ENCODE measurements at regions not wholly inside any gene's neighbourhood (a gene's known extent, or its start where the extent isn't known, plus 50 kb on each side); places are given as distances from the start of the nearest gene placed in this dataset.

DNA sequence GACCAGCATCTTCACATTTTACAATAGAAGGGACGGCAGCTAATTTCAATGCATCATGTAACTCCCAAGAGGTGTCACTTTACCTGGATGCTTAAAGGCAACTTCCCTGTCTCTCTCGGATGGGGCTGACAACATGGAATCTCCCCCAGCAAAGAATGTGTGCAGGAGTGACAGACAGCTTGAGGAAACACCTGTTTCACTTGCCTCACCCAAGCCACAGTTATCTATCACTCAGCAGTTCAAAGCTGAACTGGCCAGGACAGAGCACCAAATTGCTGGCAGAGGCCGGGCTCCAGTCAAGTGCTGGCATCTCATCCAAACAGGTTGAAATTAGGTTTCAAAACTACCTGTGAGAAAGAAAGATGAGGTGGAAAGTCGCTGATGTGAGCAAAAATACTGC, 538.0 kb upstream of the PLXNA2 start:
- no peak for DNase-seq (ENCODE audit: low read depth)

DNA sequence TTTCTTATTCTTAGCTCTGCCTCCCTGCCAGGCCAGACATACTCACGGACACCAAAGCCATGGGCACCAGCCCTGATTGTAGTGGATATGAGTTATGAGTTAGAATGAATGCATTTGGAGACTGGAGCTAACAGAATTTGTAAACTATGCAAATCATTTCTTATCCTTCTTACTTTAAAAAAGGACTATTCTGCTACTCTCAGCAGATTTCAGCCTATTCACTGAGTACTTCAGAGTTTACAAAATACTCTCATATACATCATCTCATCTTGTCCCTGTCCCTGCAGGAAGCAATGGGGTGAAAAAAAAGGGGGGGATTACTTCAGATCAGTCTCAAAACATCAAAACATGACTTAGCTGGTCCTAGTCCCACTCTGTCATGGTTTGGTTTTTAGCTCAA, 541.4 kb upstream of the PLXNA2 start:
- no peak for DNase-seq (ENCODE audit: low read depth)

DNA sequence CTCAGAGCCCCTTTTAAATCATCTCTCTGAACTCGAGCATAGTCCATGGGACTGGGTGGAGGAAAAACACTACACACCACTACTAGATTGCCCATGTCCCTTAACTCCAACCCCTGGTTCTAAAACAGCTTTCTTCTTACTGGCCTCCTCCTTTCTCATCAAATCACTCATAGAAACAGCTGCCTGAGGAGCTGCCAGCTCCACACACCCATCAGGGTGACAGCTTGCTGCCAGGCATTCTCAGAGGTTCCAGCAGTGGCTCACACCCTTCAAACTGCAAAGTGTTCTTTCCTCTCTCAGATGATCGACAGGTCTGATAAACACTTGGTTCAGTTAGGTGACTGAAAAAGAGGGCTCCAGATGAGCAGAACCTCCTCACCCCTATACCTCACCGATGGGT, 543.0 kb upstream of the PLXNA2 start:
- no peak for DNase-seq (ENCODE audit: low read depth)

DNA sequence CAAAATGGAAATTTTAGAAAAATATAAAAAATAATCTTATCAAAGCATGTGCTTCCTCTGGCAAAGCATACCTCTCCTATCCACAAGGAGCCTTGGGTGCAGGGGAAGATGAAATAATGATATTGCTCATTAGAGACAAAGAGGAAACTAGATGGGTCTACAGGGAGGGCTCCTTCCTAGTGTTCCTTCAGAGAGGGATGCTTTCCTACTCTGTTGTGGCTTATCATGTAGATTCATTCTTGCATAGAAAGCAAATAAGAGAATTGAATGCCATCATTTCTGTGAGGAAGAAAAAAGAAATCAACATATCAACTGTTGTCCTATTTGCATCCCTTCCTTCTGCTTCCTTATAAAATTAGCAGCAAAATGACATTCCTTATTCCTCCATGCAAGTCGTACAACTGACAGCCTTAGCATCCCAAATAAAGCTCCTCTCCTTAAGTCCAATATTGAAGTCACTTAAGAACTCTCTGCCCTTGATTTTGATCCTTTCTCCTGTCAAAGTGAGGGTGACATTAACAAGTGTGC, 543.9 kb upstream of the PLXNA2 start:
- DNase-seq (ENCODE audit: low read depth): no peak

DNA sequence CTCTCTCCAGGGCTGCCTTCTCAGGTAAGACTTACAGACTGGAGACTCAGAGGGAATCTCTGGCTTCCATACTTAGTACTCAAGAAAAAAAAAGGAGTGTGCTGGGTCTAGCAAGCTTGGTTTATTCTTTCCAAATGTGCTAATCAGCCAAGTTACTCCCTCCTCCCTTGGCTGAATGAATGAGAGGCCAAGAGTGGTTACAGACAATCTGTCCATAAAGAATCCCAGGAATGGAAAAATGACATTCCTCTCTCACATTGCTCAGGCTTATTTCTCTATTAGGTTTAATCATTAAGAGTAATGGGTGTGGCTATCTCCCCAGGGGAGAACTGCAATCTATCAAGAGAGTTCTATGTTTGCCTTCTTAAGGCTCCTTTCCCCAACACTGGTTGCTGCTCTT, 547.3 kb upstream of the PLXNA2 start:
- no peak for DNase-seq (ENCODE audit: low read depth)

DNA sequence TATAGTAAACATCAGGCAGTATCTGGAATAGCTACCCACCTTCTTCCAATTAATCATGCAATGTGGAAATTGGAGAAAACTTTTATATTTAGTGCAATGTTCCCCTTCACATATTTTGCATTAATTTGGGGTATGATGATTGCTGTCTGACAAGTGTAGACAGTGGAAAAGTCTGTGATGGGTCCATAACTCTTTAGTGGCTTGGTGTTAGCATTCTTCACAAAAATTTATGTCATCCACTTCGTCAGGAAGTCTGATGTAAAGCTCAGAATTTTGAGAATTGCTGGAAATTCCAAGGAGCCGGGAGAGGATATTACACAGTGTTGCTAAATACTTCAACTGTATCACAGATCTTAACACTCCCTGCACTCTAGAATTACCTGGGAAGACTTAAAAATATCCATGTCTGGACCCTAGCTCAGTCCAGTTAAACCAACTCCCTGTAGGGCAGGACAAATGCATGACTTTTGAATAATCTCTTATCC, 549.7 kb upstream of the PLXNA2 start:
- no peak for DNase-seq (ENCODE audit: low read depth)

DNA sequence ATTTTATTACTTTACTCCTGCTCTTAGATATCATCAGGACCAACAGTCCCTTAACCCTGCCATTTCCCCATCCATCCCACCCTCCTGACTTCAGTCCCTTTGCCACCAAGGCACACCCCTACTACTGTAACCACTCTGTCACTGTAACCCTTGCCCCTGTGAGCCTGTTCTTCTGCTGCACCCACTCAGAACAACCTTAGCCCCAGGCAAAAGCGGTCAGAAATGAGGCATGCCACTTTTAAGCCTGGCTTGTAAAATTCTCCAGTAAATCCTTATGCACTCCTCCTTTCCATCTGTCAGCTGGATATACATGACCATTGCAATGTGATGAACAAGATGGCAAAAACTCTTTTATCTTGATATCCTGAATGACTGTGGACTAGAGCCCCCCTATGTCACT, 555.0 kb upstream of the PLXNA2 start:
- no peak for DNase-seq (ENCODE audit: low read depth)

DNA sequence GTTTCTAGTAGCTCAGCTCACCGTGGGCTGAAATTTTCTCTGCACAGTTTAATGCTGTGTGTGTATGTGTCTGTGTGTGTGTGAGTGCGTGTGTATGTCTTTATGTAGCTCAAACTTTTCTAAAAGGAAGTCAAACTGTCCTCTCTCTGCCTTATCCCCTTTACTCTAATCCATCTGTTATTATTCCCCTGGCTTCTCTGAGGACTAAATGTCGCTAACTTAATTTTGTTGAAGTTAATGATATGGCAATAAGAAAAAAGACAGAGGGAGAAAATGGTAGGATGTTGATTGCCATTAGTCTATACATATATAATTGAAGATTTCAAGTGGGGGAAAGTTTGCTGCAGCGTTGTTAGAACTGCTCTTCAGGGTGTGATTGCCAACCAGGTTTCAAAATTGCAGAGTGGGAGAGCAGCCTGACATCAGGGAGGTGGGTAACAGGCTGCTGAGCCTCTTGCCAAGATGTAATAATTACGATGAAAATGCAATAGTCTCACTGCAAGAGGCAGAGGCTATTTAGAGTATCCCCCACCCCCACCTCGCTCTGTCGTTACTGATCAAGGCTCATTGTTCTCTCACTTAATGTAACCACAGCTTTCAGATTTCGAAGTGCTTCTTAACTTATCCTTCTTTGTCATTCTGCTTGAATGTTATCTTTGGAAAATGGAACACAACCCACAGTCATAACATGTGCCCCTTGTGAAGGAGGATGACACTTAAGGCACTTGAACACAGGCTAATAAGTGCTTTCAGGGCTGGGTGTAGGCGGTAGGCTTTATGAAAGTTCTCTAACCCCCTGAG, 559.0 kb upstream of the PLXNA2 start:
- DNase-seq (ENCODE audit: low read depth): no peak

DNA sequence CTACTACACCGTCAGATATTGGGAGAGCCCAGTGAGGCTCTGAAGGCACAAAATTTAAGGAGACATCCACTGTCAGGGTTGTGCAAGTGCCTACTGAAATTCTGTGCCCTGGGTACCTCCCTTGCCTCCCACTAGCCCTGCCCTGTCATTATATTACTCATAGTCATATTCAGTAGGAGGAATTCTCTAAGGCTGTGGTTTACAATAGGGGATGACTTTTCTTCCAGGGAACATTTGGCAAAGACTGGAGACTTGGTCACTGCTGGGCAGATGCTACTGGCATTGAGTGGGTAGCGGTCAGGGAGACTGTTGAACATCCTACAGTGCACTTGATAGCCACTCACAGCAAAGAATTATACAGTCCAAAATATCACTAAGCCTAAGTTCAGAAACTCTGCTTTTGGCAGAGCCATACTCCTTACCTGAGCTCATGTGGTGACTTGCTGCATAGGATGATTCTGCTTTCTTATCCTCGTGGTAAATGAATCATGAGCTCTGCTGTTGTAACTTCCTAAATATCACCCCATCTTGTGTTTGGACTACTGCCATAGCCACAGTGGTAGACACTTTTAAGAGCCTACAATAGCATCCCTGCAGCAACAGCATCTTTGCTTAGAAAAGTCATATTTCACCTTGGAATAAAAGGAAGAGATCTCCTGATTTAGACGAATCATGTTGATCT, 563.4 kb upstream of the PLXNA2 start:
- DNase-seq (ENCODE audit: low read depth): no peak

DNA sequence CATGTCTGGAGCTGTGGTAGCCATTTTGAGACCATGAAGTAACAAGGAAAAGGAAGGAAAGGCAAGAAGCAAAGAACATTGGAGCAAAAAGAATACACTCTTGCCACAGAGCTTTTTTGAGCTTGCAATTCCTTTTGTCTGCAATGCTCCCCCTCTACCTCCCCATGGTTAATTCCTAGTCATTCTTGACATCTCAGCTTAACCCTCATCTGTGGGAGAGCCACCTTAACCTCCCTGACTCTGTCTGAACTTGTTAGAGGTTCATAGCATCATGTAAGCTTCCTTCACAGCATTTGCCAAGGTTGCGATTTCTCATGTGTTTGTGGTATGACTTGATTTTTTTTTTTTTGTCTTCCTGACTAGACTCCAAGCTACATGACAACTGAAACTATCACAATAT, 564.1 kb upstream of the PLXNA2 start:
- DNase-seq (ENCODE audit: low read depth): no peak

DNA sequence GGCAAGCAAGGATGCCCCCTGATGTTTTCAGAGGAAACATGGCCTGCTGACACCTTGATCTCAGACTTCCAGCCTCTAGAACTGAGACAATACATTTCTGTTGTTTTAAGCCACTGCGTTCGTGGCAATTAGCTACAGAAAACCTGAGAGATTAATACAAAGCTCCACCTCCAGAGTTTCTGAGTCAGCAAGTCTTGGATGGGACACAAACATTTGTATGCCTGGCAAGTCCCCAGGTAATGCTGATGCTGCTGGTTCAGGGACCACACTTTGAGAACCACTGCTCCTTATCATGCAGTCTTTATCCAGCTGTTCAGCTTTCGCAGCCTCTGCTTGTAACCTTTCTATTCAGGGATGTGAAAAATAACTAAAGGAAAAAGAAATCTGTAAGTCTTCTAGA, 565.7 kb upstream of the PLXNA2 start:
- no peak for DNase-seq (ENCODE audit: low read depth)

DNA sequence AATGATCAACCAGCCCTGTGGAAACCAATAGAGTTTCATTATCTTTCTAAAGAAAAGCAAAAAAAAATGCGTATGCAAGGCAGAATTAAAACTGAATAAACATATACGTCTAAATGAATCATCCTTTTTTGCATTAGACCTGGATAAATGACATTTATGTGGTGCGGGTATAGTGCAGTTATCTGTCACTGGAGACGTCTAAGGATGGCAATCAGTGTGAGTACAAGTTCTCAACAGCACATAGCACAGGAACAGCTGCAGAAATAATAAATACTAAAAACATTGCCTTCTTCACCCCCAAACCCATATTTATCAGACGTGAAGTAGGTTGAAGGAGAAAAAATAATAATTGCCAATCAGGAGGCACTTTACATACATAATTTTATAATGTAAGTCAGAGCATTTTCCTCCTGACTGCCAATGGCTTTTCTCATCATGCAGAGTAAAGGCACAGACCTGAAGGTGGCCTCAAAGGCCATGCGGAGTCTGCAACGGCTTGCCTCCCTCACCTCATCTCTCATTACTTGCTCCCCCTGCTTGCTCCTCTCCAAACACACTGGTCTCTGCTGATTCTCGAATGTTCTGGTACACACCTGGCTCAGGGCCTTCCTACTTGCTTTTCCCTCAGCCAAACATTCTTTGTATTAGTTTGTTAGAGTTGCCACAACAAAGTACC, 574.7 kb upstream of the PLXNA2 start:
- no peak for DNase-seq (ENCODE audit: low read depth)

DNA sequence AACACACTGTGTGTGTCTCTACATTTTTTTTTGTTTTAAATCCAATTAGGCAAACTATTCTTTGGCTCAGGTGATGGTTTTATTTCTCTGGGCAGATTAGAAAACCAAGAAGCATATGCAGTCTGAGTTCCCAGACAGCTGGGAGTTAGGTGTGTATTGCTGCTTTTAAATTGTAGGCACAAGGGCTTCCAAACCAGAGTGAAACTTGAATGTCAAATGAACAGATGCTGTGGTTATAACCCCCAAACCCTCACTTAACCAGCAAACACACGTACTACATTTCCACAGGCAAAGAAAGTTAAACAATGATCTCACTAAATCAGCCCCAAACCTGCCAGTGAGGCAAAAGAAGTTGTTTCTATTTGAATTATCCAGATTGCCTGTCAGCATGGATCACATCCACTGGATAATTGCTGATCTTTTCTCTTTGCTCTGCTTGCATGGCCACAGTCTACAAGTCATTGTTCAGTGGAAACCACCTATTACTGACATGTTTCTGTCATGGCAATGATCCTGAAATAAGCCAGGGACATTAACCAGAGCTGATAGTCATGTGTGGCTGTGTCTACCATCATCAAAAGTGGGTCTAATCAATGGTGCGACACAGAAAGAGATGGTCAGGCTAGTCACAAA, 576.5 kb upstream of the PLXNA2 start:
- DNase-seq (ENCODE audit: low read depth): no peak

DNA sequence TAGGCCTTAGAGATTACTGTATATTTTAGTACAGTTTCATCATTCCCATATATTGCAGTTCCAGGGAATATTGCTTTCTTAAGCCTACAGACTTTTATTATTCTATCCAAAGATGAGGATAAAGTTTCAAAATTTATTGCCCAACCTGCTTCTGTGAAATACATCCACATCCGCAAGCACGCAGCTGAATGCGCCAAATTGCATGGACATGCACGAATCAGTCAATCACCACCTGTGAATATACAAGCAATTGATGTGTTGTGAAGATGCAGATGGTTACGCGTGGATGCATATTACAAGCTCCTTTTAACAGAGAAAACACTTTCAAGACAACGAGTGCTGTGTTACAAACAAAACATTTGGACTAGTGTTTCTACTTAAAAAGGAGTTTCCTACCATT, 577.8 kb upstream of the PLXNA2 start:
- no peak for DNase-seq (ENCODE audit: low read depth)

DNA sequence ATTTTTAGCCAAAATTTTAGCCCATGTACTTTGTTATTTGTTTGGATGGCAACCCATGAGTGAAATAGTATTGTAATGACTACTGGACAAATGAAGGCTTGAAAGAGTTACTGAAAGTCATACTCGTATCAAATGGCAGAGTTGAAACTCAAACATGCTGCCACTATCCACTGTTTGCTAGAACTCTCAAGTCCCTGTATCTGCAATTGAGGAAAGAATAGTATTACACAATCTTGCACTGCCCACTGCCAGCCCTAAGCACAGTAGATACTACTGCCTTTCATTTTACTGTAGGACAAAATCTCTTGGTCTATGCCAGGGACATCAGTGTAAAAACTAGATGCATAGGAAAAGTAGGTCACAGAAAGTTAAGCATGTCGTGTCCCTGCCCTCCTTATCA, 581.1 kb upstream of the PLXNA2 start:
- DNase-seq (ENCODE audit: low read depth): no peak

DNA sequence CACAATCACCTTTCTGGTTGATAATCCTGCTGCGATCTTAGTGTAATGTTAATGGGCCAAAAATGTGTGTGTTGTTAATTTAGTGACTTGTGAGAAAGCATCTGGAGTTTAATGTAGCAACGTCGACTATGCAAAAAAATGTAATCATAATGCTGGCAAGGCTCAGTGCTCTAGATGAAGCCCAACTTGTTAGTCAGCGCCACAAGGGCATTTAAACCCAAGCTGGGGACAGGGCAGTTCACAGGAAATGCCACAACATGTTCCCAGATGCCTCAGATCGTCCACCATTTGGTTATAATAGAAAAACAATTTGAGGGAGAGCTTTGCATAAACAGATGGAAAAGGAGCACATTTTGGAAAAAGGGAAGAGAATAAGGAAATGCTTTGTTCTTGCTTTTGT, 585.4 kb upstream of the PLXNA2 start:
- DNase-seq (ENCODE audit: low read depth): no peak

DNA sequence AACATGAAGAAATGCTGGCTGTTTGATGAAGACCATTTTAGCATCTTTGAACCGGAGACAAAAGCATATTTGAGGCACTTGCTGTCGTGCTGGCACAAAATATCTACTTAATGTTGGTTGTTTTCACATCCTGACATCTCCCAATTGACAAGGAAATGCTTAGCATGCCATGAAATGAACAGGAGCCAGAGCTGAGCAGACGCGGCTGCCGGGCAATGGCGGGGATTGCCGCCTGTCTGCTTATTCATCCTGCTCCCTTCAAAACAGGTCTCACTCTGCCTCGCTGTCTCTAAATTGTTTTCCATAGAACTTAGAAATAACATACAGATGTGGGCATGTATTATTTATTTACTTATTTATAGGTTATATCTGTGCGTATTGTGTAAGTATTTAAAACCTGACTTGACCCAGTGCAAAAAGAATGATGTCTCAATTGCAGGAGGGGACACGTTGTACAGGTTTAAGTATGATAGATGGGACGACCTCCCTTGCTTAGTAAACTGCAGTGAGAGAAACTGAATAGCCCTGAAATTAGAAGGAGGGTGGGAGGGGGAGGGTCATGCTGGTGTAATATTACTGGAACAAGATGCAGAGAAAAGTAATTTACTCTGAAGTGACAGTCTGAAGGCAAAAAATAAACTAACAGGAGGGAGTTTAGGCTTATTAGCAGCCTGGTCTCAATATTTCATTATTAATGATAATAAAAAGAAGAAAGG, 590.4 kb upstream of the PLXNA2 start:
- DNase-seq (ENCODE audit: low read depth): no peak

DNA sequence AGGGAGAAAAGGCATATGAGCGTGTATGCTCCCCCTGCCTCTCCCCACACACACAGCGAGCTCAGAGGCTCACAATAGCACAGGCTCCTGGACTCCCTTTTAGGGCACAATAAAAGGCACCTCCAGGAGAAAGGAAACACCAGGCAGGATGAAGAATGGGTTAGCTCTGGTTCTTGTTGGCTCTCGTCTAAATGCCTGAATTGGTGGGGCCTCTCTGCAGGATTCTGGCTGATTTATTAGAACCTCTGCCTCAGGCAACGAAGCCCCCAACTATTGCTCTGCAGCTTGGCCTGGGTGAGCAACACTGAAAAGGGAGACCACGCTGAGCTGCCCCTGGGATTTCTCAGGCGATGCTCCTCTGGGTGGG, 590.9 kb upstream of the PLXNA2 start:
- DNase-seq (ENCODE audit: low read depth): no peak

DNA sequence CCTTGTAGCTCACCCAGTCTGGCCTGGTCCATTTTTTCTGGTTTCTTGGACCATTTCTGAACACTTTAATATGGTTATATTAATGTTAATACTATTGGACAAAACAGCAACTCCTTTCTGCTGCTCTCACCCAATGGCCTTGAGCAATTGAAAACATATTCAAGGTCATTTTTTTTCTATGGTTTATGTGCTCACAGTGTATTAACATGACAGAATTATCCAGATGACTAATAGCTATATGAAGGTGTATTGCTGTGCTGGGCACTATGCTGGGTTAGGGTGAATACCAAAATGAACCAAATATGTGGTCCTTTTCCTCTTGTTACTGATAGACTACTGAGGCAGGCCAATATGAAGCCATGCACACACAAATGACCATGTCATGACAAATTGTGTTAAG, 591.6 kb upstream of the PLXNA2 start:
- DNase-seq (ENCODE audit: low read depth): no peak

DNA sequence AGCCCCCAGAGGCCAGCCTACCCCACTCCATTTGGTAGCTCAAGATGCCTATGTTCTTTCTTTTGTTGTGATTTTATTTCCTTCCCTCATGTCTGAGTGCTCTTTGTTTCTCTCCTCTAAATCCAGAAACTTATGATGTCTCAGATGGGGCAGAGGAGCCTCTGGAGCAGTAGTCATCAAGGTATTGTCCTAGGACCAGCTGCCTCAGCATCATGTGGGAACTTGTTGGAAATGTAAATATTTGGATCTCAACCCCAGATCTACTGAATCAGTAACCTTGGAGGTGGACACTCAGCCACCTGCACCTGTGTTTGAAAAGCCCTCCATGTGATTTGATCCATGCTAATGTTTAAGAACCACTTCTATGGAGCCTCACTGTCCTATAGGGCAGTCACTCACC, 593.1 kb upstream of the PLXNA2 start:
- no peak for DNase-seq (ENCODE audit: low read depth)

DNA sequence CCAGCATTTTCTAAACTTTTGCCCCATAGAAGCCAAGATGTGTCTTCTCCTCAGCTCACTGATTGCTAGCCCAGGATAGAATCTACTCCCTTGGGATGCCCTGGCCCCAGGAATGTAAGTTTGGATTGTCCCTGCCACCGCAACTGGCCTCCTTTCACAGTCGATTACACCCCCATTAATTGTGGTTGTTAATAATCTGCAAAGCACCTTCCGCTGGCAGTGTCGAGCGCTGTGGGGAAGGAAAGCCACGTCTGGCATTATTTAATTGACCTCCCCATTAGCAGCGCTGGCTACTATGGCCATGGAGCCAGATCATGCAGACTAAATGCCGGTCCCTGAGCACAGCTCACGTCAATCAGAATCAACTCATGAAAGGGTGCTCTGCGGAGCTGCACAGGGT, 597.3 kb upstream of the PLXNA2 start:
- DNase-seq (ENCODE audit: low read depth): no peak

DNA sequence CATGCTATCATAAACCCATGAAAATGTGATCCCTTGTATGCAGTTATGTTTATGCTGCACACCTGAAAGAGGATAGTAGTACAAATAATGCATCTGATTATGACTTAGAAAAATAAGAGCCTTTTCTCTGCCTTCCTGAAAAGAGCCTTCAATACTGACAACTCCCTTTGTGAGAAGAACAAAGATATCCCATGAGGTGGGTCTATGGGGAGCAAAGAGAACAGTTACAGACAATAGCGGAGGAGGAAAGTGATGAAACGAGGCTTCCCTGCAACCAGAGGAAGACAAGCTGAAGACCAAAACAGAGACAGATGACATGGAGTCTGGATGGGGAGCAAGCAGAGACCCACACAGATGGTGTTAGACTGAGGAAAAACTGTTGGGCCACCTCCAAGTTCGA, 598.3 kb upstream of the PLXNA2 start:
- no peak for DNase-seq (ENCODE audit: low read depth)
